ENCODE measurements at regions not wholly inside any gene's neighbourhood (a gene's known extent, or its start where the extent isn't known, plus 50 kb on each side); places are given as distances from the start of the nearest gene placed in this dataset.
A peak's percentile ranks its signal among the peaks of the same experiment; 100 is the strongest.

- DNase-seq: peak; percentile 43
Observed at GRCh38 chr10:4687397-4687796, 138.6 kb upstream of the AKR1E2 start.

DNA sequence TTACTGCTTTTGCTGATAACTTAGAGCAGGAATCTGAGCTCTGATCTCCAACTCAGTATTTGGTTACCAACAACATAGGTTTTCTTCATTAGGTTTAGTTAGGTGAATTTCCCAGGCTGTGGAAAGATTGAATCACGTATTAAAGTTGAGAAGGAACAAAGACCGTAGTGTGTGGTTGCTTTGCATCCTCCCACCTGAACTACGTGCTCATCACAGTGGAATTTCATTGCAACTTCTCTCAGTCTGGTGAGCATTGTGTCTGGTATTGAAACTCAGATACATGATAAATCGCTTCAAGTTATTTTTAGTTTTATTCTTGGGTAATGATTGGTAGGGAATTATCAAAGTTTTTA lies 139.4 kb upstream of the AKR1E2 start:
- peak; percentile 98 for DNase-seq

GRCh38 chr10:4685904-4686643 lies 139.9 kb upstream of the AKR1E2 start:
- DNase-seq: peak; percentile 97

DNA sequence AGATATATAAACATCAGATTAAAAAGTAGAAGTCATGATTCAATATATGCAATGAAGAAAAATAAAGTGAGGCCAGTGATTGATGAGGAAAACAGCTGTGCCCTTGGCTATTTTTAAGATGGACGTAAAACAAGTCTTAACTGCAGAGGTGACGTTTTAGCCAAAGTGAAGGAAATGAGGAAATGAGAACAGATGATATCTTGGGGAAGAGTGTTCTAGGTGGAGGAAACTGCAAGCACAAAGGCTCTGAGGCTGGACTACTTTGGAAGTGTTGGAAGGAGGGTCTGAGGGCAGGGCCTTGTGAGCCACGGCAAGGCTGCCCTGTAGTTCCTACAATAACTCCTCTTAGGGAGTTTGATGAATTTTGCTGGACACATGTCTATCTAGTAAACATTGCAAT lies 140.5 kb upstream of the AKR1E2 start:
- DNase-seq: no peak

GRCh38 chr10:4684434-4684833 lies 141.6 kb upstream of the AKR1E2 start:
- no peak for DNase-seq

- DNase-seq: no peak
Observed at GRCh38 chr10:4683838-4684237, 142.2 kb upstream of the AKR1E2 start.

DNA sequence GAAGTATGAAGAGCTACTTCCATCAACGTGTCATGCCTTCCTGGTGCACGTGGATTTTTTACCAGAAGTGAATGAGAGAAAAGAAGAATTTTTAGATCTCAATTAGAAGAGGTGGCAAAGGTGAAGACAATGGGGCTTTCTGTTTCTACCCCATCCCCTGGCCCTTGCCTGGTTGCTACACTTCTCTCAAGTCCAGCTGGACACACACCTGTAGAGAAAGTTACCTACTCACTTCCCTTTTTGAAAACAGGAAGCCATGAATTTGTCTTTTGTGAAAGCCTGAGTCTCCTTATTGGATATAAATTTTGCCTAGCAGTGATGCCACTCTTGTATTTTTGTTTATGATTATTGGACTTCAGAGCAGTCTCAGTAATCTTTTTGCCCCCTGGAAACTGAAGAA lies 142.9 kb upstream of the AKR1E2 start:
- DNase-seq: no peak

GRCh38 chr10:4678951-4679671 lies 146.9 kb upstream of the AKR1E2 start:
- DNase-seq: no peak

- DNase-seq: peak; percentile 79
Observed at GRCh38 chr10:4678023-4678950, 147.7 kb upstream of the AKR1E2 start.

- DNase-seq: no peak
Observed at GRCh38 chr10:4677296-4678021, 148.5 kb upstream of the AKR1E2 start.

- no peak for DNase-seq
Observed at GRCh38 chr10:4676566-4676965, 149.4 kb upstream of the AKR1E2 start.

GRCh38 chr10:4675808-4676207 lies 150.2 kb upstream of the AKR1E2 start:
- no peak for DNase-seq

GRCh38 chr10:4673279-4674040 lies 152.5 kb upstream of the AKR1E2 start:
- DNase-seq: no peak

DNA sequence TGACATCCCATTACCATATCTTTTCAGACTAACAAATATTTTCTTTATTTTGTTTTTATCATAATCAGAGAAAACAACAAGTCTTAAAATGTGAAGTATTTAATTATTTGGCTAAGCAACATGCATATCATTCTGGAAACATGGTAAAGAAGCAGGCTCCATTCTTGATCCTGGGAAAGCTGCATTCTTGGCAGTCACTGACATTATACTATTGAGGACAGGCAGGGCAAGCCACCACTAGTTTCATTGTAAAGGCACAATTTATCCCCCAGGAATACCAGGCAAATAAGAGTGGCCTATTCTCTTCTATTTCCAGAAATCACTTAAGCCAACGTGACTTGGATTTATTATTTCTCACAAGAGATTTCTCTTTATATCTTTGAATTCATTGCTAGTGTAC lies 153.8 kb upstream of the AKR1E2 start:
- no peak for DNase-seq

DNA sequence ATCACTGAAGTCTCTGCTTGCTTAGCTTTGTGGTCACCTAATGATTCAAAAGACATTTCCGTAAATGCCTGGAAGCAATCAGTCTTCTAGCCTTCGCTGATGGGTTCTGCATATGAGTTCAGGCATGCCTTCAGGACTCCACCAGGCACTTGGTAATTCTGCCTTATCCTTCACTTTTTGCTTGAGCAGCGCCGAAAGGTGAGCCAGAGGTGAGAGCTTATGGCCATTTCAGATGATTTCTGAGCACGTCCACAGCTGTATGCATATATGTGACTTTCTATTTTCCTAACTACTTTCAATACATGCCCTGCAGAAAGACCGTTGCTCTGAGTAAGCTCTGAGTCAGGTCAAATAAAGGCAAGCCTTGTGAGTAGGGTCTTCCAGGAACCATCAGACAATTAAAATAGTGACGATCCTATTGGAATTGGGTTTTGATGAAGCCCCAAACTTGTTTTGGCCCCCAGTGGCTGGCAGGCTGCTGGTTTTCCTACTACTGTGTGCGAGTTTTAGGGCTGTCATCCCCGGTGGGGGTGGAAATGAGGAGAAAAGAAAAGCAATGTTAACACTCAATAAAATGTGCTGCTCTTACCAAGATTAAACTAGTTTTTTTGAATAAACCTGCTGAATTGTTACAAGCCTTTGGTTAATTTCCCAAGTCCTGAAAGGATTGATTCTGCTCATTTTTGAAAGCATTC lies 154.4 kb upstream of the AKR1E2 start:
- no peak for DNase-seq

DNA sequence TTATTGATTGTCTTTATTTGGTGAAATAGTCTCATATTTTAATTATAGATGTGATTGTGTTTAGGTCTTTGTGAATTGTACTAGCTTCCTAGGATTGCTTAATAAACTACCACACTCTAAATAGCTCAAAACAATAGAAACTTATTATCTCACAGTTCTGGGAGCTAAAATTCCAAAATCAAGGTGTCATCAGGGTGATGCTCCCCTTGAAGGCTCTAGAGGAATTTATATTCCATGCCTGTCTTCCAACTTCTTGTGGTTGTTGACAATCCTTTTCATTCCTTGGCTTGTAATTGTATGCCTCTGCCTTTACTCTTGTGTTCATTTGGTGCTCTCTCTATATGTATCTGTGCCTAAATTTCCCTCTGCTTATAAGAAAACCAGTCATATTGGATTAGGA lies 155.3 kb upstream of the AKR1E2 start:
- peak; percentile 94 for DNase-seq

- DNase-seq: no peak
Observed at GRCh38 chr10:4669585-4669984, 156.4 kb upstream of the AKR1E2 start.

- DNase-seq: peak; percentile 99
Observed at GRCh38 chr10:4663162-4663992, 162.6 kb upstream of the AKR1E2 start.

DNA sequence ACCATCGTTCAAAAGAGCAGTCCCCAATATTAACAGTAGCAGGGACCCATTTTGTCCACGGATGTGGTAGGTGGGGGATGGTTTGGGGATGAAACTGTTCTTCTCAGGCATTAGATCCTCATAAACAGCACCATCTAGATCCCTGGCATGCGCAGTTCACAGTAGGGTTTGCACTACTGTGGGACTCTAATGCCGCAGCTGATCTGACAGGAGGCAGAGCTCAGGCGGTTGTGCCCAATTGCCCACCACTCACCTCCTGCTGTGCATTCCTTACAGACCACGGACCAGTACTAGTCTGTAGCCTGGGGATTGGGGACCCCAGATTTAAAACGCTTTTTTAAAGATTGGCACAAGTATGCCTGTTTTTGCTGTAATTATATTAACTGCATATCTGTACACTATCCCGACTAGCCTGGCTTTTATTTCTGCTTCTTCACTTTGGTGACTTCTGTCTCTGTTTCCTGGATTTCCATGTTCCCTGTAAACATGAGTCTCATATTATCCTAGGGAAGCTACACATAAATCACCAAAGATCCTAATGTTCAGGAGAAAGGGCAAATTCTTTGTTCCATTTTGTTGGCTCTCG lies 163.3 kb upstream of the AKR1E2 start:
- DNase-seq: no peak
